ENCODE measurements at regions not wholly inside any gene's neighbourhood (a gene's known extent, or its start where the extent isn't known, plus 50 kb on each side); places are given as distances from the start of the nearest gene placed in this dataset.

GRCh38 chr15:49706805-49707204, 86.0 kb downstream of the DTWD1 start:
- POLR2A ChIA-PET: no interaction called here
- no TSS peak for BruUV-seq (replicated peaks)
- CTCF ChIA-PET: interaction anchor here (0.6 kb wide), 1 partner anchor 168 kb away, joined by 4 read pairs; no protein-coding TSS in a partner anchor

GRCh38 chr15:49707598-49707997, 86.8 kb downstream of the DTWD1 start:
- no peak for DNase-seq (ENCODE audit: unreplicated experiment)
- ChIA-PET CTCF (interaction anchor here (0.6 kb wide), 1 partner anchor 167 kb away, joined by 4 read pairs; no protein-coding TSS in a partner anchor), POLR2A (no interaction called here)
- no peak overlapping the region for H3K4me3 Mint-ChIP-seq (ENCODE audit: unreplicated experiment)
- H3K27me3 Mint-ChIP-seq (ENCODE audit: insufficient read depth, unreplicated experiment): no peaks in the 10 kb centered on the region
- H3K4me1 Mint-ChIP-seq (ENCODE audit: insufficient read depth, unreplicated experiment): no peaks in the 10 kb centered on the region
- peaks cover 24% of the 10 kb centered on the region for H3K9me3 Mint-ChIP-seq (ENCODE audit: unreplicated experiment)
- intact Hi-C loops (cut with micrococcal nuclease): no loop called here
- no TSS peak for BruUV-seq (replicated peaks)
- H3K27ac Mint-ChIP-seq (ENCODE audit: low read depth, unreplicated experiment): no peak overlapping the region
- no peaks in the 10 kb centered on the region for H3K36me3 Mint-ChIP-seq (ENCODE audit: insufficient read depth, unreplicated experiment)
- TF ChIP-seq CTCF (IDR thresholded peaks at IDR 0.05; ENCODE audit: unreplicated experiment): no peak

More at GRCh38 chr15:49706805-49707204, 86.0 kb downstream of the DTWD1 start:
- DNase-seq (ENCODE audit: unreplicated experiment): no peak
- Mint-ChIP-seq H3K4me3 (ENCODE audit: unreplicated experiment) (no peak overlapping the region), H3K27me3 (ENCODE audit: insufficient read depth, unreplicated experiment) (no peaks in the 10 kb centered on the region), H3K9me3 (ENCODE audit: unreplicated experiment) (peaks cover 24% of the 10 kb centered on the region), H3K36me3 (ENCODE audit: insufficient read depth, unreplicated experiment) (no peaks in the 10 kb centered on the region), H3K4me1 (ENCODE audit: insufficient read depth, unreplicated experiment) (no peaks in the 10 kb centered on the region), H3K27ac (ENCODE audit: low read depth, unreplicated experiment) (no peak overlapping the region)
- intact Hi-C loops (cut with micrococcal nuclease): no loop called here
- TF ChIP-seq CTCF (IDR thresholded peaks at IDR 0.05; ENCODE audit: unreplicated experiment): no peak

GRCh38 chr15:49709646-49710214, 88.9 kb downstream of the DTWD1 start:
- Mint-ChIP-seq H3K9me3 (ENCODE audit: unreplicated experiment) (peaks cover 24% of the 10 kb centered on the region), H3K4me1 (ENCODE audit: insufficient read depth, unreplicated experiment) (no peaks in the 10 kb centered on the region), H3K36me3 (ENCODE audit: insufficient read depth, unreplicated experiment) (no peaks in the 10 kb centered on the region), H3K27me3 (ENCODE audit: insufficient read depth, unreplicated experiment) (no peaks in the 10 kb centered on the region), H3K27ac (ENCODE audit: low read depth, unreplicated experiment) (no peak overlapping the region), H3K4me3 (ENCODE audit: unreplicated experiment) (no peak overlapping the region)
- DNase-seq (ENCODE audit: unreplicated experiment): no peak
- no TSS peak for BruUV-seq (replicated peaks)
- POLR2A ChIA-PET: no interaction called here
- intact Hi-C loops (cut with micrococcal nuclease): no loop called here
- no peak for TF ChIP-seq CTCF (IDR thresholded peaks at IDR 0.05; ENCODE audit: unreplicated experiment)
- CTCF ChIA-PET: interaction anchor here (0.6 to 0.7 kb wide), 4 partner anchors 16 to 416 kb away, joined by 3 read pairs; no protein-coding TSS in a partner anchor

GRCh38 chr15:49712162-49712561, 91.3 kb downstream of the DTWD1 start:
- no peak overlapping the region for H3K27ac Mint-ChIP-seq (ENCODE audit: low read depth, unreplicated experiment)
- no peaks in the 10 kb centered on the region for H3K36me3 Mint-ChIP-seq (ENCODE audit: insufficient read depth, unreplicated experiment)
- no peak for DNase-seq (ENCODE audit: unreplicated experiment)
- intact Hi-C loops (cut with micrococcal nuclease): no loop called here
- H3K9me3 Mint-ChIP-seq (ENCODE audit: unreplicated experiment): peaks cover 24% of the 10 kb centered on the region
- TF ChIP-seq CTCF (IDR thresholded peaks at IDR 0.05; ENCODE audit: unreplicated experiment): no peak
- no peaks in the 10 kb centered on the region for H3K4me1 Mint-ChIP-seq (ENCODE audit: insufficient read depth, unreplicated experiment)
- POLR2A ChIA-PET: interaction anchor here (0.7 kb wide), 1 partner anchor 43 kb away, joined by 3 read pairs; no protein-coding TSS in a partner anchor
- no peak overlapping the region for H3K4me3 Mint-ChIP-seq (ENCODE audit: unreplicated experiment)
- CTCF ChIA-PET: no interaction called here
- H3K27me3 Mint-ChIP-seq (ENCODE audit: insufficient read depth, unreplicated experiment): no peaks in the 10 kb centered on the region
- no TSS peak for BruUV-seq (replicated peaks)

Data from MCF 10A (cell line).